K562 (cell line): ENCODE measurements at regions not wholly inside any gene's neighbourhood (a gene's known extent, or its start where the extent isn't known, plus 50 kb on each side); places are given as distances from the start of the nearest gene placed in this dataset.

ENCODE experiments used
- CTCF ChIP-seq, 3 experiments: IDR thresholded peaks in 2 of 3; conservative IDR thresholded peaks in 1 of 3; 2 replicates each; pipeline ENCODE4 v1.5.1; 2011 to 2012; ENCODE audit warnings: low read length in 3 of 3, mild to moderate bottlenecking in 3 of 3, control low read depth in 2 of 3, improper control_type of control experiment in 1 of 3, inconsistent platforms in 1 of 3, low read depth in 1 of 3, mixed read lengths in 1 of 3, moderate library complexity in 1 of 3; ENCODE audit not compliant: insufficient read depth in 2 of 3
- FOXP4 ChIP-seq: sonication (generic); formaldehyde crosslinking; IDR thresholded peaks from 2 replicates; pipeline ENCODE4 v1.8.0; 2022; ENCODE audit warnings: mild to moderate bottlenecking, missing genetic modification reagents, borderline replicate concordance
- HNRNPK ChIP-seq: fragments of 200-400 bp; formaldehyde crosslinking; IDR thresholded peaks from one replicate; pipeline ENCODE4 v1.6.1; 2018; ENCODE audit warnings: mild to moderate bottlenecking, low read depth, low read length; ENCODE audit not compliant: poor library complexity, severe bottlenecking
- NCOA1 ChIP-seq: fragments of 450-650 bp; IDR thresholded peaks from 2 replicates; pipeline ENCODE4 v1.6.1; 2016; ENCODE audit warnings: low read depth
- NCOA2 ChIP-seq, 2 experiments: fragments of 450-650 bp; IDR thresholded peaks; 2 replicates each; pipeline ENCODE4 v1.6.1; 2018; ENCODE audit warnings: mild to moderate bottlenecking in 2 of 2, moderate library complexity in 1 of 2; ENCODE audit not compliant: partially characterized antibody in 2 of 2
- RAD51 ChIP-seq: fragments of 450-650 bp; IDR thresholded peaks from 2 replicates; pipeline ENCODE4 v1.7.1; 2016; ENCODE audit warnings: low read depth, mild to moderate bottlenecking, borderline replicate concordance
- RNF2 ChIP-seq: sonication (generic); IDR thresholded peaks from 2 replicates; pipeline ENCODE4 v1.6.1; 2016
- STAG1 ChIP-seq: sonication (generic); formaldehyde crosslinking; IDR thresholded peaks from 2 replicates; pipeline ENCODE4 v1.5.0; 2020; ENCODE audit warnings: missing genetic modification reagents, borderline replicate concordance
- STAT5A ChIP-seq: IDR thresholded peaks from 2 replicates; pipeline ENCODE4 v1.6.1; 2012; ENCODE audit warnings: low read length, inconsistent platforms, borderline replicate concordance
- TEAD1 ChIP-seq, 2 experiments: fragments of 450-650 bp in 1 of 2; sonication (generic) in 1 of 2; formaldehyde crosslinking; IDR thresholded peaks; 2 replicates each; pipeline versions ENCODE4 v1.4.0 to v1.8.0; 2020 to 2022; ENCODE audit warnings: mild to moderate bottlenecking in 2 of 2, missing genetic modification reagents in 1 of 2
- THAP7 ChIP-seq: fragments of 250-450 bp; sonication (Bioruptor Pico); IDR thresholded peaks from 2 replicates; pipeline ENCODE4 v1.5.0; 2021
- ZBTB34 ChIP-seq: fragments of 250-450 bp; sonication (Bioruptor Pico); IDR thresholded peaks from 2 replicates; pipeline ENCODE4 v1.8.0; 2021; ENCODE audit warnings: mild to moderate bottlenecking, moderate library complexity
- ZNF274 ChIP-seq: IDR thresholded peaks from 2 replicates; pipeline ENCODE4 v1.6.1; 2011; ENCODE audit warnings: low read depth, mild to moderate bottlenecking, low read length, moderate library complexity, borderline replicate concordance
- ZNF76 ChIP-seq: fragments of 250-450 bp; sonication (Bioruptor Pico); IDR thresholded peaks from 2 replicates; pipeline ENCODE4 v1.4.0; 2020; ENCODE audit warnings: mild to moderate bottlenecking, moderate library complexity, borderline replicate concordance

- TF ChIP-seq TEAD1 (CRISPR knock-in tag; IDR thresholded peaks at IDR 0.05), result no peak
- TF ChIP-seq THAP7 (CRISPR knock-in tag), result no peak
- TF ChIP-seq RNF2, result no peak
- no peak for TF ChIP-seq ZNF76 (CRISPR knock-in tag)
- TF ChIP-seq NCOA2 (IDR thresholded peaks at IDR 0.05; ENCODE audit: partially characterized antibody in 2 of 2), result no peak
- no peak for TF ChIP-seq FOXP4 (CRISPR knock-in tag)
- no peak for TF ChIP-seq CTCF (IDR thresholded peaks at IDR 0.05 in 2 of 3, conservative IDR thresholded peaks at IDR 0.05 in 1 of 3; ENCODE audit: insufficient read depth in 2 of 3, low read depth in 1 of 3, low read length in 3 of 3)
- TF ChIP-seq STAT5A, result no peak
- no peak for TF ChIP-seq ZNF274
- no peak for TF ChIP-seq HNRNPK
- no peak for TF ChIP-seq RAD51
- TF ChIP-seq STAG1 (CRISPR knock-in tag), result no peak
- TF ChIP-seq NCOA1, result no peak
- TF ChIP-seq ZBTB34 (CRISPR knock-in tag), result no peak
Observed at GRCh38 chr13:85427416-85427815, 371.8 kb downstream of the SLITRK6 start.
